ENCODE measurements at regions not wholly inside any gene's neighbourhood (a gene's known extent, or its start where the extent isn't known, plus 50 kb on each side); places are given as distances from the start of the nearest gene placed in this dataset.

DNA sequence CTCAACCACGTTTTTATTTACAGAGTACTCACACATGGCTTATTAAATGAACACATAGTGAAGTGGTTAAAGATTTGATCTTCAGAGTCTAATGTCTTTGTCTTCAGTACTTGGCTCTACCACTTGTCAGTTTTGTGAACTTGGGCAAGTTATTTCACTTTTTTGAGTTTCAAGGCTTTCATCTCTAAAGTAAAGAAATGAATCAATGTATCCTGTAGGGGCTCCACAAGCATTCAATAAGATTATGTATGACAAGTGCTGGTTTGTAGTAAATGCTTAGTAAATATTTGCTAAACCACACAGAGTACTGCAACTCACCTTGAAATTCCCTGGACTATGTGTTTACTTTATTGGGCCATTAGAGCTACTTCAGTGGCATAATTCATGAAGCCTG, 446.0 kb upstream of the GOT2 start:
- TF ChIP-seq, protein P1, sequence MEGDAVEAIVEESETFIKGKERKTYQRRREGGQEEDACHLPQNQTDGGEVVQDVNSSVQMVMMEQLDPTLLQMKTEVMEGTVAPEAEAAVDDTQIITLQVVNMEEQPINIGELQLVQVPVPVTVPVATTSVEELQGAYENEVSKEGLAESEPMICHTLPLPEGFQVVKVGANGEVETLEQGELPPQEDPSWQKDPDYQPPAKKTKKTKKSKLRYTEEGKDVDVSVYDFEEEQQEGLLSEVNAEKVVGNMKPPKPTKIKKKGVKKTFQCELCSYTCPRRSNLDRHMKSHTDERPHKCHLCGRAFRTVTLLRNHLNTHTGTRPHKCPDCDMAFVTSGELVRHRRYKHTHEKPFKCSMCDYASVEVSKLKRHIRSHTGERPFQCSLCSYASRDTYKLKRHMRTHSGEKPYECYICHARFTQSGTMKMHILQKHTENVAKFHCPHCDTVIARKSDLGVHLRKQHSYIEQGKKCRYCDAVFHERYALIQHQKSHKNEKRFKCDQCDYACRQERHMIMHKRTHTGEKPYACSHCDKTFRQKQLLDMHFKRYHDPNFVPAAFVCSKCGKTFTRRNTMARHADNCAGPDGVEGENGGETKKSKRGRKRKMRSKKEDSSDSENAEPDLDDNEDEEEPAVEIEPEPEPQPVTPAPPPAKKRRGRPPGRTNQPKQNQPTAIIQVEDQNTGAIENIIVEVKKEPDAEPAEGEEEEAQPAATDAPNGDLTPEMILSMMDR (IDR thresholded peaks at IDR 0.05; ENCODE audit: poor library complexity, severe bottlenecking) = no peak
- TF ChIP-seq REST (IDR thresholded peaks at IDR 0.05; ENCODE audit: borderline replicate concordance) (no peak), EZH2 (IDR thresholded peaks at IDR 0.05; ENCODE audit: borderline replicate concordance, insufficient read depth, low read length, poor library complexity, severe bottlenecking) (no peak), RAD21 (conservative IDR thresholded peaks at IDR 0.05) (no peak), POLR2AphosphoS5 (IDR thresholded peaks at IDR 0.05) (no peak), EP300 (conservative IDR thresholded peaks at IDR 0.05; ENCODE audit: poor library complexity, severe bottlenecking) (no peak), TAF1 (IDR thresholded peaks at IDR 0.05; ENCODE audit: low read depth) (no peak)

Measured in neural cell (in vitro differentiated cells).